ENCODE measurements at regions not wholly inside any gene's neighbourhood (a gene's known extent, or its start where the extent isn't known, plus 50 kb on each side); places are given as distances from the start of the nearest gene placed in this dataset.

DNA sequence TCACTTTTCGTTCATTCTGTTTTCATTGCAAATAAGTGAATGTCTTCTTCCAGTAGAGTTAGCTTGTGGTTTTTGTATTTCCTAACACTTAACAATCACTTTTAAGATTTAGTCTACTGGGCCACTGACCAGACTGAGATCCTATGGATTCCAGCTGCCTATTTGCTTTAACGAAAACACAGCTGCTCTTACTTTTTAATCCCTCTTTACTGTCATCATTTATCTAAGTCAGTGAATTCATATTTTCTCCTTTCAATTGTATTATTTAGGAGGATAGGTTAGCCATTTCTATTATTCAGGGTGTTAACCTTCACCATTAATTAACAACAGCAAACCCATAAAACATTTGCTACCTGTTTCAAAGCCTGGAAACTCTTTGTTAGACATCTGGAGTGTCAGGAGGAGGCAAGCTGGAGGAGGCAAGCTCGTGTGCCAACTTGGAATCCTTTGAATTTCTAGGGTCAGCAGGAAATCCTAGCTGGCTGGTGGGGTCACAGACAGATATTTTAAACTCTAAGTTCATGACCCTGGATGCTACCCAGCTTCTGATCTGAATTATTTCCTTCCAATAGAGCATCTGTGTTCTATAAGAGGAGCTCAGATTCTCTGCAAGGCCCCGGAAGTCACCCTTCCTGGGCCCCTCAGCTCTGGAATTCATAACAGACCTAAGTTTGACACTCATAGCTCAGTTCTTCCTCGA, 385.3 kb downstream of the RBM43 start:
- POLR2A ChIA-PET, result no interaction called here
- intact Hi-C loops (cut with DNase I, micrococcal nuclease), result no loop called here

DNA sequence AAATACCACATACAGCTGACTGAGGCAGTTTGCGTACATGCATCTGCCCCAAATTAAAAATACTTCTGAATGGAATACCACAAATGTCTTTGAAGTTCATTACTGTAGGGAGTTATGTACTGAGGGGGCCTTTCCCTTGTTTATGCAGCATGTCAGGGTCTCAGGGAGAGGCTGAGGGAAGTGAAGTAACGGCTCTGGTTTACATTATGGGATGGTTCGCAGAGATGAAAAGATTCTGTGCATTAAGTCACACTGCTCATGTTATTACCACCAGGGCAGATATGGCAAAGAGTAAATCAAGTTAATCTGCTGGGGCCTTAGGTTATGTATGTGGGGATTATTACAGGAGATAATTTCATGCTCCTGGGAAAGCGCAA, 385.9 kb upstream of the RND3 start:
- H3K4me3 Mint-ChIP-seq, result no peak overlapping the region
- no peak for ATAC-seq
- no peaks in the 10 kb centered on the region for H3K4me1 Mint-ChIP-seq
- no peak for DNase-seq
- H3K27me3 Mint-ChIP-seq, result no peaks in the 10 kb centered on the region
- POLR2A ChIA-PET, result no interaction called here
- H3K36me3 Mint-ChIP-seq (ENCODE audit: low read depth), result no peaks in the 10 kb centered on the region
- no peak overlapping the region for H3K27ac Mint-ChIP-seq
- H3K9me3 Mint-ChIP-seq (ENCODE audit: low read depth), result peaks cover 2% of the 10 kb centered on the region
- intact Hi-C loops (cut with DNase I, micrococcal nuclease), result no loop called here
- CTCF ChIA-PET, result no interaction called here

More for the DNA sequence above, 385.3 kb downstream of the RBM43 start:
- H3K9me3 Mint-ChIP-seq (ENCODE audit: low read depth), result peaks cover 2% of the 10 kb centered on the region
- H3K4me3 Mint-ChIP-seq, result no peak overlapping the region
- no peak for ATAC-seq
- H3K36me3 Mint-ChIP-seq (ENCODE audit: low read depth), result no peaks in the 10 kb centered on the region
- no peaks in the 10 kb centered on the region for H3K4me1 Mint-ChIP-seq
- no peak overlapping the region for H3K27ac Mint-ChIP-seq
- CTCF ChIA-PET, result no interaction called here
- DNase-seq, result no peak
- H3K27me3 Mint-ChIP-seq, result peaks cover 3% of the 10 kb centered on the region

DNA sequence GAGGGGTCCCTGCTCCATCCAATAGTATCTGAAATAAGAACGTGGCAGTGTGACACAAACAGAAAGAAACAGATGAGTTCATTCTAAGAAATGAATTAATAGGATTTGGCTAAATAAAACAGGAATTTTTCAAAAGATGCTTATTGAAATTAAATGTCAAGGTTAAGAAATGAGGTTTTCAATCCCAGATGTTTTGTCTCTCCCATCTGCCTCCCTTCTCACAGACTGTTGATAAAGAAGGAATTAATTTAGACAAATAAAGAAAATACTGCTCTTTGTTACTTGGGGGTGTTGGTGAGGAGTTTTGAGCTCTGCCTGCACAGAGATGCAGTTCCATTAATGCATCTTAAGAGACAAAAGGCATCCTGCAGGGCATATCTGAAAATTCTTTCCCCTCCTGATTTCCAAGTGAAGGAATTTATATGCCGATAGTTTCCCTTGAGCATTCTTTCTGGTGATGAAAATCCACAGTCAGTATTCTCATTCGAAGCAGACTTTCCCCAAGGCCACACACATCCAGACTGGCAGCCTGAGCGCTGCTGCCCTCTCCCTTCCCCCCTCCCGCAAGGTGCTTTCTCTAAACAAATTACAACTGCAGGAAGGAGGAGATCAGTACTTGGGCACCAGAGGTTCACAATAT, 385.4 kb upstream of the RND3 start:
- Mint-ChIP-seq H3K4me3 (no peak overlapping the region), H3K27ac (no peak overlapping the region), H3K9me3 (ENCODE audit: low read depth) (no peaks in the 10 kb centered on the region), H3K27me3 (no peaks in the 10 kb centered on the region), H3K4me1 (no peaks in the 10 kb centered on the region), H3K36me3 (ENCODE audit: low read depth) (no peaks in the 10 kb centered on the region)
- ChIA-PET CTCF (no interaction called here), POLR2A (no interaction called here)
- intact Hi-C loops (cut with DNase I, micrococcal nuclease), result no loop called here
- ATAC-seq (no peak), DNase-seq (no peak)

DNA sequence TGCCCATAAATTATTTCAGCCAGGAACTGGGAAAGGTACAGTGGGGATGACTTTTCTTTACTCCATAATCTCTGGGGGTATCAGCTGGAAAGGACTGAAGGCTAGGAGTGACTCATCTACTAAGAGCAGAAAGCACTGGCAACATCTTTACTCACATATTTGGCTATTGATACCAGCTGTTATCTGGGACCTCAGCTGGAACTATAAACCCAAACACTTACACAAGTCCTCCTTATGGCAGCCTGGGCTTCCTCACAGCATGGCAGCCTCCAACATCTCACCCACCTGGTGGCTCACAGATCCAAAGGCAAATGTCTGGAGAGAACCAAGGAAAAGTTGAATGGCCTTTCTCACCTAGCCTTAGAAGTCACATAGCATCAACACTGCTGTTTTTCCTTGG, 379.0 kb upstream of the RND3 start:
- Mint-ChIP-seq H3K9me3 (ENCODE audit: low read depth) (no peaks in the 10 kb centered on the region), H3K36me3 (ENCODE audit: low read depth) (no peaks in the 10 kb centered on the region), H3K4me3 (no peak overlapping the region), H3K4me1 (no peaks in the 10 kb centered on the region), H3K27ac (no peak overlapping the region), H3K27me3 (no peaks in the 10 kb centered on the region)
- ChIA-PET POLR2A (no interaction called here), CTCF (no interaction called here)
- ATAC-seq (no peak), DNase-seq (no peak)
- intact Hi-C loops (cut with DNase I, micrococcal nuclease), result no loop called here

DNA sequence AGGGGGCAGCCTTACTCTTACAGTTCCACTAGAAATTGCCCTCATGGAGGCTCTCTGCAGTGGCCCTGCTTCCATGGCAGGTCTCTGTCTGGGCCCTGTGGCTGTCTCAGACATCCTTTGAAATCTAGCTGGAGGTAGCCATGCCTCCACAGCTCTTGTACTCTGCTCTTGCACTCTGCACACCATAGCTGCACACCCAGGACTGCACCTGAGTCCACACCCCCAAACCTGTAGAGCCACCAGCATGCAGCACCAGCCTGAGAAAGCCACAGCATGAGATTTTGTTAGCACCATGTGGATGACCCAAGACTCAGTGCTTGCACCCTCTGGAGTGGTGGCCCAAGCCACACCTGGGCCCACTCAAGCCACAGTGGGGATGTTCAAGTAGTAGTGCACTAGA, 376.2 kb upstream of the RND3 start:
- intact Hi-C loops (cut with DNase I, micrococcal nuclease), result no loop called here
- H3K4me1 Mint-ChIP-seq, result no peaks in the 10 kb centered on the region
- CTCF ChIA-PET, result no interaction called here

DNA sequence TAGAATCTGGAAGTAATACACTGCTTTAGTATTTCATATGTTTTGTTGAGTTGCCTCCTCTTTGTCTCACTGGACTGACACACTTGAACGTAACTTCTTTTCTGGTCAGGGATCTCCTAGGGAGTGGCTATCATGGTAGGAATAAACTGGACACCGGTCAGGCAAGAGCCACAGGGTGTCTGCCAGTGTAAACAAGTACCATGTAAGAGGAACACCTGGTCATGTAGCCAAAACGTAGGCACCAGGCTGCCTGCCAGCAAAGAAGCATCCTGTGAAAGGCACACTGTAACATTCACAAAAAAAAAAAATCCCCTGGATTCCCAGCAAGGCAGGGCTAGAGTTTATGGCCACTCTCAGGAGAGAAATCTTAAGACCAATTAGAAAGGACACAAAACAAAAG, 372.8 kb upstream of the RND3 start:
- ChIA-PET CTCF (no interaction called here), POLR2A (no interaction called here)
- Mint-ChIP-seq H3K9me3 (ENCODE audit: low read depth) (no peaks in the 10 kb centered on the region), H3K27ac (no peak overlapping the region), H3K4me1 (no peaks in the 10 kb centered on the region), H3K27me3 (no peaks in the 10 kb centered on the region), H3K4me3 (no peak overlapping the region), H3K36me3 (ENCODE audit: low read depth) (no peaks in the 10 kb centered on the region)
- DNase-seq (no peak), ATAC-seq (no peak)
- intact Hi-C loops (cut with DNase I, micrococcal nuclease), result no loop called here

More for the DNA sequence above, 376.2 kb upstream of the RND3 start:
- no peak for ATAC-seq
- H3K9me3 Mint-ChIP-seq (ENCODE audit: low read depth), result no peaks in the 10 kb centered on the region
- DNase-seq, result no peak
- POLR2A ChIA-PET, result no interaction called here
- no peaks in the 10 kb centered on the region for H3K27me3 Mint-ChIP-seq
- H3K27ac Mint-ChIP-seq, result no peak overlapping the region
- H3K36me3 Mint-ChIP-seq (ENCODE audit: low read depth), result no peaks in the 10 kb centered on the region
- no peak overlapping the region for H3K4me3 Mint-ChIP-seq

DNA sequence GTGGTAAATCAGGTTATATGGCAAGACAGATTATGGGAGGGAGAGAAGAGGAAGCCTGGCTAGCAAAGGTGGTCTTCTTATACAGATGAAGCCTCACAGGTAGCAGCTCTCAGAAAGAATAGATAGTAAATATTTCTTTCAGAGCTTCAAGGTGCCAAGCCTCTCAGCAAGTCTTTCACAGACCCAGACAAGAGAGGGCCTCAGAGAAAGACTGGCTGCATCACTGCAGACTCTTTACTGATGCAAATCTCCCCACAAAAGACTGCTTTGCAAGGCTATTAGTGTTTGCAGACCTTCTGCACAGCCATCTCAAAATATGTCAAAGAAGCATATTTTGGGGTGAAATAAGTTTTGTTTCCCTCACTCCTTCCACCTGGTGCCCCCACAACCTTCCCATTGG, 372.4 kb upstream of the RND3 start:
- ChIA-PET CTCF (no interaction called here), POLR2A (no interaction called here)
- Mint-ChIP-seq H3K4me1 (no peaks in the 10 kb centered on the region), H3K27me3 (no peaks in the 10 kb centered on the region), H3K36me3 (ENCODE audit: low read depth) (no peaks in the 10 kb centered on the region), H3K9me3 (ENCODE audit: low read depth) (no peaks in the 10 kb centered on the region), H3K4me3 (no peak overlapping the region), H3K27ac (no peak overlapping the region)
- intact Hi-C loops (cut with DNase I, micrococcal nuclease), result no loop called here
- ATAC-seq (no peak), DNase-seq (no peak)

DNA sequence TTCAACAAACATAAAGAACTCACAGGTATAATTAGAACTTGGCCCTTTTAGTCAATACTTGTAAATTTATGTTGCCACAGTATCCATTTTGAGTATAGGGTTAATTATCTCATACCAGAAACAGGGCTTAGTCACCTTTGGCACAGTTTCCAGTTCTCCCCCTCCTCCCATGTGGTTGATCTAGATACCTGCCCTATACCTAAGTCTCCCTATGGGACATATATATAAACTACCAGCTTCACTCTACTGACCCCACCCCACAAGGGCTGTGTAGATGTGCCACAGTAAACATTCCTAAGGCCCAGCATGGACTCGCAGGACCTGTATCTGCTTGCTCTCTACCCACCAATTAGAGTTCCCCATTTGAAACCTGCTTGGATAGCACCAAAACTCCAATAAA, 371.7 kb upstream of the RND3 start:
- no peaks in the 10 kb centered on the region for H3K36me3 Mint-ChIP-seq (ENCODE audit: low read depth)
- CTCF ChIA-PET, result no interaction called here
- intact Hi-C loops (cut with DNase I, micrococcal nuclease), result no loop called here
- no peaks in the 10 kb centered on the region for H3K9me3 Mint-ChIP-seq (ENCODE audit: low read depth)
- no peak overlapping the region for H3K4me3 Mint-ChIP-seq
- no peak for DNase-seq
- POLR2A ChIA-PET, result no interaction called here
- ATAC-seq, result no peak
- H3K4me1 Mint-ChIP-seq, result no peaks in the 10 kb centered on the region
- no peak overlapping the region for H3K27ac Mint-ChIP-seq
- H3K27me3 Mint-ChIP-seq, result peaks cover 2% of the 10 kb centered on the region

DNA sequence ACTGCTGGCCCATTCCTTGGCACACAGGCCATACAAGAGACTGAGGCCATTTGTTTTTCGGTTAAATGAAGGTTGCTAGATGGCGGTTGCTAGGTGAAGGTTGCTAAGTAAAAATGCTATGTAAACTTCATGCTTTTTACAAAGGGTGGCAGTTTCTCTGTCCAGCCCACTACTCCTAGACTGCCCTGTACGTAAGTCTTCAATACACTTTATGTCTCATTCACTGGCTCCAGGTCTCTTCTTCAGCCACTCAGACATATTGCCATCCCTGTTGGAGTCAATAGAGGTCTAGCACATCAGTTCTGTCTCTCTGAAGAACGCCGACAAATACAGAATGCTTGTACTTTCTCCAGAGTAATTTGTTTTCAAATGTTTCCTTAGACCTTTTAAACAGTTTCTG, 370.9 kb upstream of the RND3 start:
- ChIA-PET POLR2A (no interaction called here), CTCF (no interaction called here)
- Mint-ChIP-seq H3K4me3 (no peak overlapping the region), H3K36me3 (ENCODE audit: low read depth) (no peaks in the 10 kb centered on the region), H3K9me3 (ENCODE audit: low read depth) (no peaks in the 10 kb centered on the region), H3K27me3 (peaks cover 2% of the 10 kb centered on the region), H3K27ac (no peak overlapping the region), H3K4me1 (no peaks in the 10 kb centered on the region)
- no peak for ATAC-seq
- no peak for DNase-seq
- intact Hi-C loops (cut with DNase I, micrococcal nuclease), result no loop called here

DNA sequence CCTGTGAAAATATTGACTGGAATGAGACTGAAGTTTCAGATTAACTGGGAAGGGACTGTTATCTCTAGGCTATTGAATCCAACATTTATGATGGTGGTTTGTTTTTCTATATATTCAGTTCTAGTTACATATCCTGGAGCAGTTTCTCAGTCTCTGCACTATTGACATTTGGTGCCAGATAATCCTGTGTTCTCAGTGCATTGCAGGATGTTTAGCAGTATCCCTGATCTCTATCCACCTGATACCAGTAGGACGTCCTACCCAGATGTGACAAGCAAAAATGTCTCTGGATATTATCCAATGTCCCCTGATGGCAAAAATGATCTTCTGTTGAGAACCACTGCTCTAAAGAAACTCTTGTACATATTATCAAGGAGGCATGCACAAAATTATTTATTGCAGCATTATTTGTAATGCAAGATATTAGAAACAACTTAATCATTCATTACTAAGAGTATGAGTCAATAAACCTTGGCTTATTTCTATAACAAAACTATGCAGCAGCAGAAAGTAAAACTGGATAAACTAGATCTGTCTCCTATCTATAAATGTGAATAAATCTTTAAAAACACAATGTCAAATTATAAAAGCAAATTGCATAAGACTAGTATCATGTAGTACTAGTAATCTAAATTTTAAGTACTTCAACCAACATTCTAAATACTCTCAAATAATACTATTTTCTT, 369.3 kb upstream of the RND3 start:
- ChIA-PET CTCF (no interaction called here), POLR2A (no interaction called here)

DNA sequence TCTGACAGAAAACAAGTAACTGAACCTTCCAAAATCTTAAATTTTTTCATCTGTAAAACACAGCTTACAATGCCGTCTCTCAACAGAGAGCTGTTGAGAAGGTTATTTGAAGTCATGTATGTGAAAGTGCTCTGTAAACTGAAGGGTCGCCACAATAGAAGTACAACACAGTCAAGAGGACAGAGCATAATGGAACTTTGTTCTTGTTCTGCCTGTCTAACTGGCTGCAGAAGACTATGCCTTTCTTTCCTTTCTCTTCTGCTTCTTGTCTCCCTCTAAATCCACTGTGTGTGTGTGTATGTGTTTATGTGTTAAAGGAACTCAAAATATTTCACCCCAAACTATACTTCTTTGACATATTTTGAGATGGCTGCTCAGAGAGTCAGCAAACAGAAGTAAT, 365.8 kb upstream of the RND3 start:
- intact Hi-C loops (cut with DNase I, micrococcal nuclease), result no loop called here

More for the DNA sequence above, 369.3 kb upstream of the RND3 start:
- Mint-ChIP-seq H3K27ac (no peak overlapping the region), H3K9me3 (ENCODE audit: low read depth) (no peaks in the 10 kb centered on the region), H3K27me3 (peaks cover 2% of the 10 kb centered on the region), H3K4me3 (no peak overlapping the region), H3K4me1 (no peaks in the 10 kb centered on the region), H3K36me3 (ENCODE audit: low read depth) (no peaks in the 10 kb centered on the region)
- DNase-seq (no peak), ATAC-seq (no peak)
- intact Hi-C loops (cut with DNase I, micrococcal nuclease), result no loop called here

DNA sequence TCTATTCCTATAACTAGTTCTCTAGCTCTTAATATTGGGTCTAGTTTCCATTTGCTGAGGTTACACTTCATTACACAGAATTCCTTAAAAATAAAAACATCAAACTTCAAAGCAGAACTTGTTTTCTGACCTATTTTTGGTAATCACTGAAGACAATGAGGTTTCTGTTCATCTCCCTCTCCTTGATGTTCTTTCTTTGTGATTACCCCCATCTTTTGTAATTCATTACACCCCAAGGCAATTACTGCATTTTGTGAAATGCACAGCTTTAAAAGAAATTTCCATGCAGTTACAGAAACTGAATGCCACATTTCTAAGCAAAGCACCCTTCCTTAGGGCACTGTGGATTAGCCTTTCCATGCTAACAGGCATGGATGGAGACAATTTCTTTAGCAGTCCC, 363.2 kb upstream of the RND3 start:
- Mint-ChIP-seq H3K4me1 (no peaks in the 10 kb centered on the region), H3K27me3 (peaks cover 2% of the 10 kb centered on the region), H3K9me3 (ENCODE audit: low read depth) (no peaks in the 10 kb centered on the region), H3K36me3 (ENCODE audit: low read depth) (no peaks in the 10 kb centered on the region), H3K27ac (no peak overlapping the region), H3K4me3 (no peak overlapping the region)
- intact Hi-C loops (cut with DNase I, micrococcal nuclease), result no loop called here
- no peak for ATAC-seq
- POLR2A ChIA-PET, result no interaction called here
- CTCF ChIA-PET, result interaction anchor here (0.6 to 0.7 kb wide), 2 partner anchors 221 to 271 kb away, joined by 3 read pairs; no protein-coding TSS in a partner anchor
- no peak for DNase-seq

More for the DNA sequence above, 365.8 kb upstream of the RND3 start:
- POLR2A ChIA-PET, result no interaction called here
- ATAC-seq, result no peak
- no peaks in the 10 kb centered on the region for H3K4me1 Mint-ChIP-seq
- CTCF ChIA-PET, result interaction anchor here (1.6 kb wide), 1 partner anchor 12 kb away, joined by 5 read pairs; no protein-coding TSS in a partner anchor
- no peaks in the 10 kb centered on the region for H3K36me3 Mint-ChIP-seq (ENCODE audit: low read depth)
- H3K4me3 Mint-ChIP-seq, result no peak overlapping the region
- DNase-seq, result no peak
- H3K27ac Mint-ChIP-seq, result no peak overlapping the region
- H3K27me3 Mint-ChIP-seq, result peaks cover 2% of the 10 kb centered on the region
- no peaks in the 10 kb centered on the region for H3K9me3 Mint-ChIP-seq (ENCODE audit: low read depth)

Measured in activated CD4-positive, alpha-beta T cell treated with anti-CD3 and anti-CD28 coated beads for 36 hours (primary cell).